HepG2 (cell line): ENCODE measurements at regions not wholly inside any gene's neighbourhood (a gene's known extent, or its start where the extent isn't known, plus 50 kb on each side); places are given as distances from the start of the nearest gene placed in this dataset.

Source experiments
- CTCF ChIP-seq: sonication (generic); formaldehyde crosslinking; IDR thresholded peaks from 2 replicates; pipeline ENCODE4 v1.5.0; 2020; ENCODE audit warnings: mild to moderate bottlenecking, missing genetic modification reagents, moderate library complexity
- EP300 ChIP-seq, 3 experiments: sonication (generic) in 1 of 3; formaldehyde crosslinking in 1 of 3; IDR thresholded peaks; 2 replicates each; pipeline versions ENCODE4 v1.5.1 to v1.6.1; 2011 to 2020; ENCODE audit warnings: low read depth in 2 of 3, low read length in 2 of 3, borderline replicate concordance in 1 of 3, improper control_type of control experiment in 1 of 3, mild to moderate bottlenecking in 1 of 3, missing genetic modification reagents in 1 of 3, moderate library complexity in 1 of 3
- EZH2 ChIP-seq: conservative IDR thresholded peaks from 2 replicates; pipeline ENCODE4 v1.6.1; 2012; ENCODE audit warnings: mild to moderate bottlenecking, low read depth, low read length, moderate library complexity
- GPN1 ChIP-seq: sonication (generic); formaldehyde crosslinking; IDR thresholded peaks from 2 replicates; pipeline ENCODE4 v1.5.1; 2020; ENCODE audit warnings: missing genetic modification reagents, borderline replicate concordance
- NCOA5 ChIP-seq: sonication (generic); formaldehyde crosslinking; IDR thresholded peaks from 2 replicates; pipeline ENCODE4 v1.4.0; 2020; ENCODE audit warnings: missing genetic modification reagents
- NFYB ChIP-seq: sonication (generic); formaldehyde crosslinking; IDR thresholded peaks from 2 replicates; pipeline ENCODE4 v1.4.0; 2020; ENCODE audit warnings: missing genetic modification reagents
- POLR2A ChIP-seq, 2 experiments: IDR thresholded peaks; 2 replicates each; pipeline ENCODE4 v1.6.1; 2011; ENCODE audit warnings: low read depth in 2 of 2, low read length in 2 of 2, mild to moderate bottlenecking in 1 of 2, moderate library complexity in 1 of 2; ENCODE audit not compliant: insufficient read depth in 1 of 2
- PRDM10 ChIP-seq: sonication (generic); formaldehyde crosslinking; IDR thresholded peaks from 2 replicates; pipeline ENCODE4 v1.4.0; 2020; ENCODE audit warnings: low read depth, missing genetic modification reagents
- TBX3 ChIP-seq: fragments of 450-650 bp; IDR thresholded peaks from 2 replicates; pipeline ENCODE4 v1.6.1; 2017; ENCODE audit warnings: antibody characterized with exemption, mild to moderate bottlenecking, inconsistent platforms, borderline replicate concordance
- TF ChIP-seq, protein P1 (sequence below): sonication (generic); formaldehyde crosslinking; IDR thresholded peaks from 2 replicates; pipeline ENCODE4 v1.9.0; 2021; ENCODE audit warnings: missing genetic modification reagents, mild to moderate bottlenecking, borderline replicate concordance

- TF ChIP-seq TBX3 (no peak), NCOA5 (CRISPR knock-in tag) (no peak), EZH2 (no peak), POLR2A (IDR thresholded peaks at IDR 0.05; ENCODE audit: insufficient read depth in 1 of 2, low read depth in 2 of 2, low read length in 2 of 2) (no peak), NFYB (CRISPR knock-in tag) (no peak), PRDM10 (CRISPR knock-in tag) (no peak), CTCF (CRISPR knock-in tag) (no peak), EP300 (IDR thresholded peaks at IDR 0.05; ENCODE audit: low read depth in 2 of 2, low read length in 2 of 2) (no peak), EP300 (CRISPR knock-in tag; IDR thresholded peaks at IDR 0.05; ENCODE audit: borderline replicate concordance) (no peak), GPN1 (CRISPR knock-in tag) (no peak)
- TF ChIP-seq, protein P1, sequence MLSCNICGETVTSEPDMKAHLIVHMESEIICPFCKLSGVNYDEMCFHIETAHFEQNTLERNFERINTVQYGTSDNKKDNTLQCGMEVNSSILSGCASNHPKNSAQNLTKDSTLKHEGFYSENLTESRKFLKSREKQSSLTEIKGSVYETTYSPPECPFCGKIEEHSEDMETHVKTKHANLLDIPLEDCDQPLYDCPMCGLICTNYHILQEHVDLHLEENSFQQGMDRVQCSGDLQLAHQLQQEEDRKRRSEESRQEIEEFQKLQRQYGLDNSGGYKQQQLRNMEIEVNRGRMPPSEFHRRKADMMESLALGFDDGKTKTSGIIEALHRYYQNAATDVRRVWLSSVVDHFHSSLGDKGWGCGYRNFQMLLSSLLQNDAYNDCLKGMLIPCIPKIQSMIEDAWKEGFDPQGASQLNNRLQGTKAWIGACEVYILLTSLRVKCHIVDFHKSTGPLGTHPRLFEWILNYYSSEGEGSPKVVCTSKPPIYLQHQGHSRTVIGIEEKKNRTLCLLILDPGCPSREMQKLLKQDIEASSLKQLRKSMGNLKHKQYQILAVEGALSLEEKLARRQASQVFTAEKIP (CRISPR knock-in tag) = no peak
Observed at GRCh38 chr7:125643302-125643701, 713.7 kb upstream of the POT1 start.
